Heart left ventricle (tissue), 16 donors: ENCODE measurements at regions not wholly inside any gene's neighbourhood (a gene's known extent, or its start where the extent isn't known, plus 50 kb on each side); places are given as distances from the start of the nearest gene placed in this dataset.

Experiments used
- ATAC-seq, 4 donors: fragments of 200-7000 bp; cut with Tn5 transposase; one replicate each; pipeline ENCODE4 v1.9.1; 2020 to 2022; ENCODE audit warnings: moderate library complexity in 4 of 4, mild to moderate bottlenecking in 3 of 4, moderate number of reproducible peaks in 1 of 4
- DNase-seq, 5 donors: peaks; one replicate each; pipeline ENCODE4 v3.0.0-alpha.2; 2020
- H3K27ac ChIP-seq, 12 donors: fragments of 200-600 bp; sonication (generic) in 4 of 12; one replicate each; pipeline versions ENCODE4 v1.5.0 to v1.8.0; 2016 to 2022; ENCODE audit warnings: mild to moderate bottlenecking in 2 of 12
- H3K27me3 ChIP-seq, 9 donors: fragments of 200-600 bp; sonication (generic) in 2 of 9; one replicate each; pipeline versions ENCODE4 v1.5.1 to v1.8.0; 2016 to 2022; ENCODE audit warnings: mild to moderate bottlenecking in 3 of 9
- H3K36me3 ChIP-seq, 9 donors: fragments of 200-600 bp; sonication (generic) in 2 of 9; one replicate each; pipeline versions ENCODE4 v1.5.0 to v1.8.0; 2018 to 2022; ENCODE audit warnings: mild to moderate bottlenecking in 2 of 9
- H3K4me1 ChIP-seq, 12 donors: fragments of 200-600 bp; sonication (generic) in 4 of 12; one replicate each; pipeline versions ENCODE4 v1.5.0 to v1.8.0; 2016 to 2022; ENCODE audit warnings: mild to moderate bottlenecking in 3 of 12
- H3K4me3 ChIP-seq, 12 donors: fragments of 200-600 bp; sonication (generic) in 4 of 12; one replicate each; pipeline versions ENCODE4 v1.5.0 to v1.8.0; 2017 to 2022; ENCODE audit warnings: mild to moderate bottlenecking in 9 of 12, moderate library complexity in 4 of 12
- H3K9me3 ChIP-seq, 12 donors: fragments of 200-600 bp; sonication (generic) in 4 of 12; one replicate each; pipeline versions ENCODE4 v1.5.0 to v1.8.0; 2016 to 2022; ENCODE audit warnings: mild to moderate bottlenecking in 1 of 12
- CTCF ChIP-seq, 12 donors: fragments of 200-600 bp; sonication (generic) in 4 of 12; IDR thresholded peaks; one replicate each; pipeline versions ENCODE4 v1.5.0 to v1.8.0; 2018 to 2022; ENCODE audit warnings: antibody characterized with exemption in 12 of 12, mild to moderate bottlenecking in 5 of 12
- POLR2A ChIP-seq, 2 donors: fragments of 450-650 bp; IDR thresholded peaks; one replicate each; pipeline ENCODE4 v1.6.1; 2017; ENCODE audit warnings: antibody characterized with exemption in 2 of 2, mild to moderate bottlenecking in 2 of 2, moderate library complexity in 2 of 2
- WGBS, 4 donors: extraction: QIAGEN DNeasy Blood & Tissue Kit in 2 of 4; methylation state at CpG; one replicate each; pipeline versions ENCODE4 v1.1.5 to v1.1.7; 2013 to 2018; 5-methylcytosine and 5-hydroxymethylcytosine counted together
- intact Hi-C, 10 donors: fragments of 100-400 bp; cut with DNase I; formaldehyde crosslinking; loops; one replicate each; pipeline versions ENCODE4 v1.11.1 to v1.14.2; 2022
- donor health status: ischemic (EF 13 %, LVEDD 7.1; RV severe dilation, severe dysfunction).
- donor health status: healthy with polysubstance abuse.
- donor health status: DM: no; HTN: yes; CAD: no.
- donor health status: DM: no; HTN: no; CAD: no.
- donor health status: ischemic (EF 25% LVEDD 6.9; RV normal size, moderate dysfunction).
- donor health status: ischemic (EF 25% LVEDD 5.7; RV mildly dilated, moderate dysfunction).
- donor health status: healthy.
- donor health status: DM: yes; HTN: yes; CAD: no.
- donor health status: ischemic (EF 35%, LVEDD 5.7; RV mildly dilated, moderate dysfunction).
- donor health status: nonischemic (EF 11% LVEDD 7.7; RV severe dilation, severe dysfunction).
- donor health status: DM: yes; HTN: yes; CAD: no.
- donor health status: PGD.
- donor health status: ischemic (EF 29% LVEDD 5.4; RV normal size, mild dysfunction).
- donor health status: nonischemic (EF 23%, LVEDD 6.1; RV moderate dilation, normal function).

- 84 to 92% (median 88%) methylated on average over 5 of the region's 5 CpGs for WGBS, 4 donors
- Histone ChIP-seq H3K36me3 (no peaks in the 10 kb centered on the region), H3K4me3 (no peak overlapping the region), H3K27me3 (peaks cover 0 to 14% (median 0%) of the 10 kb centered on the region in 9 donors), H3K27ac (peak overlapping the region in 1 of 12 donors; percentile 81), H3K9me3 (no peaks in the 10 kb centered on the region), H3K4me1 (no peaks in the 10 kb centered on the region)
- intact Hi-C loops = loop anchor here in 1 of 10 donors (10.0 kb wide), 1 partner anchor 265 kb away; no protein-coding TSS in a partner anchor
- TF ChIP-seq POLR2A (IDR thresholded peaks at IDR 0.05) (no peak), CTCF (IDR thresholded peaks at IDR 0.05) (no peak)
- no peak for ATAC-seq
- no peak for DNase-seq
These were observed 254.6 kb downstream of the MEIS1 start for GRCh38 chr2:66689456-66690051.

- intact Hi-C loops = no loop called here
- WGBS, 4 donors = 57 to 63% (median 61%) methylated on average over 10 of the region's 10 CpGs
- Histone ChIP-seq H3K4me1 (no peaks in the 10 kb centered on the region), H3K36me3 (no peaks in the 10 kb centered on the region), H3K4me3 (no peak overlapping the region), H3K9me3 (no peaks in the 10 kb centered on the region), H3K27me3 (peaks cover 0 to 19% (median 0%) of the 10 kb centered on the region in 9 donors), H3K27ac (peak overlapping the region in 1 of 12 donors; percentile 81)
- TF ChIP-seq POLR2A (IDR thresholded peaks at IDR 0.05) = no peak
- TF ChIP-seq CTCF (IDR thresholded peaks at IDR 0.05) = no peak
- ATAC-seq (no peak), DNase-seq (no peak)
These were observed 256.4 kb downstream of the MEIS1 start for GRCh38 chr2:66691031-66691965.

- intact Hi-C loops = no loop called here
- Histone ChIP-seq H3K4me1 (no peaks in the 10 kb centered on the region), H3K27me3 (peaks cover 0 to 23% (median 0%) of the 10 kb centered on the region in 9 donors), H3K4me3 (no peak overlapping the region), H3K9me3 (no peaks in the 10 kb centered on the region), H3K27ac (peak overlapping the region in 1 of 12 donors; percentile 81), H3K36me3 (no peaks in the 10 kb centered on the region)
- 82 to 86% (median 84%) methylated on average over 7 of the region's 7 CpGs for WGBS, 4 donors
- DNase-seq (no peak), ATAC-seq (no peak)
- TF ChIP-seq POLR2A (IDR thresholded peaks at IDR 0.05) (no peak), CTCF (IDR thresholded peaks at IDR 0.05) (no peak)
These were observed 257.7 kb downstream of the MEIS1 start for GRCh38 chr2:66692521-66693054.
